ENCODE measurements at regions not wholly inside any gene's neighbourhood (a gene's known extent, or its start where the extent isn't known, plus 50 kb on each side); places are given as distances from the start of the nearest gene placed in this dataset.

DNA sequence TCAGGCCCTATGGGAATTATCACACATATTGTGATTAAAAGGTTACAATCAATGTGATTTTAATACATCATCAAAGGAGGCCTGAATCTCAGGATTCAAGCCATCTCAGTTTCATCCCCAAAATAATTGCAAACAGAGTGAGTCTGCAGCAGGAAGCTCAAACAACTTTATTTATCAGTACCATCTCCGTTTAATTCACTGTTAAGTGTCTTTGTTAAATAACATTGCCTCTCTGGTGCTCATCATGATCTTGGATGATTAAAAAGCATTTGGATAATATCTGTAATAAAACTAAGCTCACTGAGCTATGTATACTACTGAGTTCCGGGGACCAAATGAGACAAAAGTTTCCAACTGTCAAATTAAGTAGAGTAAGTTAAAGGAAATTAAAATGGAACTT is 817.8 kb upstream of the CNTNAP5 start:
- no peak for DNase-seq (ENCODE audit: low read depth)

DNA sequence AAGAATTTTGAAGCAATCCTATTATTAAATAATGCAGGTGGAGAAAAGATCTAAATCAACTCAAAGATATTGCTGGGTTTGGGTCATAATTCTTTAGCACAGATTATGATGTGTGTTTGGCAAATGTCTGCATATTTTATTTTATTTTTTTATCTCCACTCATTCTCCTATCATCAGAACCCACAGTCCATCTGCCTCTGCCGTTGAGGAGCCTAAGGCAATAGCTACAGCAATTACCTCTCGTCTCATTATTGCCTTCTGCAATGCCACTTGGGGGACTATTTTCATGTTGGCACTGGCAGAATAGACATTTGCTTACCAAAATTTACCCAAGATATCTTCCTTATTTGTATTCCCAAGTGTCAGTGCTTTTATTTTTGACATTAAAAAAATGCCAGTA is 815.9 kb upstream of the CNTNAP5 start:
- no peak for DNase-seq (ENCODE audit: low read depth)

DNA sequence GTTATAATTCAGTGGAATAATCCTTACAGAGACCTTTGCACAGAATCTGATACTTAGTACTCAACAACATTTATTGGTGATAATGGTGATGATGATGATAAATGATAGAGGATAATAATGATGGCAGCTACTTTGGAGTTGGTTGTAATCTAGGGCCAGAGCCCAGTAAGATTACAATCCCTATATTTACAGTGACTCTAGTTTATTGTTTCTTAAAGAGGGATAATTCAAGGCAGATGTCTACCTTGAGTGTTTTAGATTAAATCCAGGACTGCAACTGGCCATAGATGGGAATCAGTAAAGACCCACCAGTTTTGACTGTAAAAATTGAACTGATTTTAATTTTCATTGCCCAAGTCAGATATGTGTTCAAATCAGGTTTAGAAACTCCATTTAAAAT is 813.9 kb upstream of the CNTNAP5 start:
- DNase-seq (ENCODE audit: low read depth), result no peak

DNA sequence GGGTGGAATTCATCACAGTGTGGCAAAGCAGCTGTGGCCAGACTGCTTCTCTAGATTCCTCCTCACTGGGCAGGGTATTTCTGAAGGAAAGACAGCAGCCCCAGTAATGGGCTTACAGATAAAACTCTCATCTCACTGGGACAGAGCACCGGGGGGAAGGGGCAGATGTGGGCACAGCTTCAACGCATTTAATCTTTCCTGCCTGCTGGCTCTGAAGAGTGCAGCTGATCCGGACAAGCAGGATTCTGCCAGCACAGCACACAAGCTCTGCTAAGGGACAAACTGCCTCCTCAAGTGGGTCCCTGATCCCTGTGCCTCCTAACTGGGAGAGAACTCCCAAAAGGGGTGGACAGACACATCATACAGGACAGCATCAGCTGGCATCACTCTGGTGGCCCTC is 779.9 kb upstream of the CNTNAP5 start:
- DNase-seq (ENCODE audit: low read depth), result no peak

DNA sequence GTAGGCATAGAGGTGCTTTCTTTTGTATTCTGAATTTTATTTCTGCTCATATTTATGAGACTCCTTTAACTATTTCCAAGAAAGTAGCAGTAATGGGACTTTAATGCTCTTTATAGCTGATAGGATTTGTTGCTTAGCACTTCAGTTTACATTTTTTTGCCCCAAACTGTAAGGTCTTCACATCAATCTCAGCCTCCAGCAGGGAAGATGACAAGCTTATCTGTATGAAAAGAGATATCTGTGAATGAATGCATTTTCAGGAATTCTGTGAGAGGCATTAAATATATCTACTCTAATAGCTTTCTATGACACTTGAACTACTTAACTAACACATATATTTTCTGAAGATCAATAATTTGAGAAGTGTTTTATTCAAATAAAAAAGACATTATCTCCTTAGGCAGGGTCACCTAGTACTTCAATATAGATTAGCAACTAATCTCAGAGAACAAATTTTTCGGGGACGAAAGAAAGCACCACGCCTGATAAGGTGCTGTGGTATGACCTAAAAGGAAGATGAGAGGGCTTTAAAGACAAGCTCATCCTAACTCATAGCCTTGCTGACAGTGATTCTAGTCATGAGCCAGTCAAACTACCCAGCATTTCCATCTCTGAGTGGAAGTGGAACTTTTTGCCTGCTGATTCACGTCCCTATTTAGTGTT is 766.1 kb upstream of the CNTNAP5 start:
- DNase-seq (ENCODE audit: low read depth), result no peak

DNA sequence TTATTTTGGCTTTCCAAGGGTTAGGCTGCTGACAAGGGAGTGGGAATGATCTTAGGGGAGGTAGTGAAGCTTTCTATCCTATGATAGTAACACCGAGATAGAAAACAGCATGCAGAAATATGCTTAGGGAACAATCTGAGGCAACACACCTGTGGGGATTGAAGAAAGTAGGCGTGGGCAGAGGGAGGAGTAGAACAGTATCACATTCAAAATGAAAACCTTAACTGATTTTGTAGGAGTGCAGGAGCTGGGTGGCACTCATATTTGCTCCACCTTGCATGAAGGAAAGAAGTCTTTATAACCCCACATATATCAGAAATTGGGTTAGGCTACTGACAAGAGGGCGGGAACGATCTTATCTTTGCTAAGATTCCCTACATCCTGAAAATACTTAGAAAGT is 762.2 kb upstream of the CNTNAP5 start:
- DNase-seq (ENCODE audit: low read depth), result no peak

DNA sequence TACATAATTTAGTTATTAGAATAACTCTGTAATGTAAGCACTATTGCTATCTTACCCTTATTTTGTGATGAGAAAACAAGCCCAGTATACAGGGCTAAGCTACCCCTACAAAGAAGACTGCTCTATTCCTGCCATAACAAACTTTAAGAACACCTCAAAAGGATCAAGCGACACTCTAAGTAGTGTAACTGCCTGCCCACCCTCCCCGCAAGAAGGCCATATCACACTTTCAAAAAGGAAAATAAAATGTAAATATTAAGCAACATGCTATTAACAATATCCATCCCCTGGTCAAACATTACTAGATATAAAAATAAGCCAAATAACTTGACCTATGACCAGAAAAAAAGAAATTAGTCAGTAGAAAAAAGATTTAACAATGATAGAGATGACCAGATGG is 741.7 kb upstream of the CNTNAP5 start:
- DNase-seq (ENCODE audit: low read depth), result no peak

DNA sequence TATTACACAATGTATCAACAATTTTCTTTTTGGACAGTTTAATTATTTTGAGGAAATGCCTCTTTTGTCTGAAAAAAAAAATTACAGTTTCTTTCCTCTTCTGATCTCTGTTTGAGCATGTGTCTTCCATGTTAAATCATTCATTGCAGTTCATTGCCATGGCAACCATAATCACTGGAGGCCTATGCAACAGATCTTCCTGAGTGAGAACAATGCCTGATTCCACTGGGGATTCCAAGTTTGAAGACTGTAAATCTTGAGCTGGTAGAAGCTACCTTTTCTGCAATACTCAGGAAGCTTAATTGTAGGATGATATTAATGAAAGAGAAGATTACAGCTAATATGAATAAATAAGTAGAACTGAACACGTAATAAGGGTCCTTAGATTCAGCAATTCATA is 721.4 kb upstream of the CNTNAP5 start:
- DNase-seq (ENCODE audit: low read depth), result no peak

All from M059J (cell line).